VCaP (cell line): ENCODE measurements at regions not wholly inside any gene's neighbourhood (a gene's known extent, or its start where the extent isn't known, plus 50 kb on each side); places are given as distances from the start of the nearest gene placed in this dataset.

Source experiments
- H3K27ac ChIP-seq: fragments of 450-650 bp; 2 replicates; pipeline ENCODE4 v1.5.1; 2017
- CTCF ChIP-seq: fragments of 450-650 bp; conservative IDR thresholded peaks from 2 replicates; pipeline ENCODE4 v1.5.1; 2017; ENCODE audit warnings: mild to moderate bottlenecking, moderate library complexity

- TF ChIP-seq CTCF, result no peak
- H3K27ac ChIP-seq, result no peak overlapping the region
These were observed 476.8 kb downstream of the SHQ1 start for GRCh38 chr3:72371431-72371830.

DNA sequence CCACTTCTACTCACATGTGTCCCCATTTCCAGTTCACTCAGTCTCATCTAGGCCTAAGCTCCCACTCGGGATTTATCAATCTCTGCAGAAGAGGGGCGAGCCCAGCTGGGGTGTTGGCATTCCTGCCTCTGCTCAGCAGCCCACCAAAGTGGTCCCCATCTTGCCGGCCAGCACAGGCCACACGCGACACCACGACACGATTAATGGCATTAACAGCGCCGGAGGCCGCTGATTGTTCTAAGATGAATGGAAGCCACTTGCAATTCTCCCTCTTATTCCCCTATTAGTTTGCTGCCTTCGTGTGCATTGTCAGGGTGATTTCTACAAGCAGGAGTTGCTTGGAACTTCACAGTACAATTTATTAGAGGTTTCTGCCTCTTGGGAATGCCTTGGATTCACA lies 477.3 kb downstream of the SHQ1 start:
- no peak overlapping the region for H3K27ac ChIP-seq
- TF ChIP-seq CTCF, result no peak

DNA sequence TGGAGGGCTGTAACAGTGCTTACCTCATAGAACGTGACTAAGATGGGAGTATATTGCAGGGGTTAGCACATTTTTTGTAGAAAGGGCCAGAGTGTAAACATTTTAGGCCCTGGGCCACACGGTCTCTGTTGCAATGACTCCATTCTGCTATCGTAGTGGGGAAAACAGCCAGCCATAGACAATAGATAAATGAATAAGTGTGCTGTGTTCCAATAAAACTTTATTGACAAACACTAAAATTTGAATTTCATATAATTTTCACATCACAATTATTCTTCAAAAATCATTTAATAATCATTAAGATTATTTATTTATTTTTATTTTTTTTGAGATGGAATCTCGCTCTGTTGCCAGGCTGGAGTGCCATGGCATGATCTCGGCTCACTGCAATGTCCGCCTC lies 478.6 kb downstream of the SHQ1 start:
- no peak overlapping the region for H3K27ac ChIP-seq
- TF ChIP-seq CTCF, result no peak

GRCh38 chr3:72368331-72368975 lies 479.8 kb downstream of the SHQ1 start:
- H3K27ac ChIP-seq, result no peak overlapping the region

DNA sequence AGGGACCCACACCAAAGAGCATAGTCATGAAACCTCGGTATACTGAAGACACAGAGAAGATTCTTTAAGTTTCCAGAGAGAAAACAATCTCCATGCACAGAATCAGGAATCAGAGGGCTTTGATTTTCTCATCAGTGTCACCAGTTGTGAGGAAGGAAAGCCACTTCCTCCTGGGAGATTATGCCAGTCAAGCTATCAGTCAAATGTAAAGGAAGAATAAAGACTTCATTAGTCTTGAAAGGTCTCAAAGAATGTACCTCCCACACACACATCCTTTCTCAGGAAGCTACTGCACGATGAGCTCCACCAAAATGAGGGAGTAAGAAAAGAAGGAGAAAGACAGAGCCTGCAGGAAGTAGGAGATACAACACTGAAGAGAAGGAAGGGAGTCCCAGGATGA lies 486.3 kb downstream of the SHQ1 start:
- no peak for TF ChIP-seq CTCF
- no peak overlapping the region for H3K27ac ChIP-seq

More at GRCh38 chr3:72368331-72368975, 479.8 kb downstream of the SHQ1 start:
- TF ChIP-seq CTCF, result no peak

GRCh38 chr3:72359743-72360142 lies 488.5 kb downstream of the SHQ1 start:
- H3K27ac ChIP-seq, result no peak overlapping the region
- TF ChIP-seq CTCF, result no peak

GRCh38 chr3:72355168-72355567 lies 493.1 kb downstream of the SHQ1 start:
- TF ChIP-seq CTCF, result no peak
- no peak overlapping the region for H3K27ac ChIP-seq
